HUES6 (cell line): ENCODE measurements at regions not wholly inside any gene's neighbourhood (a gene's known extent, or its start where the extent isn't known, plus 50 kb on each side); places are given as distances from the start of the nearest gene placed in this dataset.
"Not testable (repeated sequence)": the region's sequence is repeated elsewhere in the genome, so short reads cannot be mapped to it uniquely, and the experiment has no call there.

Experiments
- H3K27ac ChIP-seq: 2 replicates; pipeline ENCODE4 v1.7.0; 2013; ENCODE audit warnings: low read depth, mild to moderate bottlenecking, low read length, inconsistent platforms
- H3K27me3 ChIP-seq: 2 replicates; pipeline ENCODE4 v1.6.1; 2013; ENCODE audit warnings: low read length; ENCODE audit not compliant: control insufficient read depth, insufficient read depth
- H3K36me3 ChIP-seq: 2 replicates; pipeline ENCODE4 v1.6.1; 2013; ENCODE audit warnings: low read length; ENCODE audit not compliant: control insufficient read depth, insufficient read depth
- H3K4me1 ChIP-seq: 2 replicates; pipeline ENCODE4 v1.6.1; 2013; ENCODE audit warnings: low read length; ENCODE audit not compliant: control insufficient read depth, insufficient read depth
- H3K4me3 ChIP-seq: 2 replicates; pipeline ENCODE4 v1.5.1; 2013; ENCODE audit warnings: low read depth, low read length
- H3K9ac ChIP-seq: one replicate; pipeline ENCODE4 v1.6.1; 2013; ENCODE audit warnings: mild to moderate bottlenecking, low read length
- H3K9me3 ChIP-seq: 2 replicates; pipeline ENCODE4 v1.6.1; 2013; ENCODE audit warnings: low read depth, low read length; ENCODE audit not compliant: control insufficient read depth, insufficient read depth

DNA sequence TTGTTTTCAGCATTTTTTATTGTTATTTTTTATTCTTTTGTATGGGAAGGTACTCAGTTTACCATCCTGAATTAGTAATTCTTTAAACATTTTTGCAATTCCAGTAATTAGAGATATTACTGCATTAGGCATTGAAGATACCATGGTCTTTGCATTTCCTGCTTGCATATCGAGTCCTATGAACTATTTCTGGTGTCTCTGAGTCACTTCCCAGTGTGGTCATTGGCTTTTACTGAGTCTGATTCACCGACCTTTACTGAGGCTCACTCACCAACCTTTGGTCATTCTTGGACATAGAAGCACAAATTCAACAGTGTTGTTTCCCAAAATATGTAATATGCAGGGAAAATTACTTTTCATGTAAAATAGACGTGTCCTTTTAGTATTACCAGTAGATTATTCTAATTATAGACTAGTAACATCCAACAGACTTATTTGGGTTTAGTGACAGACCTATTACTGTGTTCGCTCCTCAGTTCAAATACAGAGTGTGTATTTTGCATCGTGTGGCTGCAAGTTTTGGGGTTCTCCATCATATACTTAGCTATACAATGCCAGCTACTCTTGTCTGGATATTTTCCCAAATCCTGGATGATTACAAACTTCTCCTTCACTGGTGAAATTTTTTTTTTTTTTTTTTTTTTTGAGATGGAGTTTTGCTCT is 180.7 kb upstream of the PRSS1 start:
- no peak overlapping the region for H3K27ac ChIP-seq
- no peak overlapping the region for H3K4me3 ChIP-seq
- H3K27me3 ChIP-seq = no peaks in the 10 kb centered on the region

DNA sequence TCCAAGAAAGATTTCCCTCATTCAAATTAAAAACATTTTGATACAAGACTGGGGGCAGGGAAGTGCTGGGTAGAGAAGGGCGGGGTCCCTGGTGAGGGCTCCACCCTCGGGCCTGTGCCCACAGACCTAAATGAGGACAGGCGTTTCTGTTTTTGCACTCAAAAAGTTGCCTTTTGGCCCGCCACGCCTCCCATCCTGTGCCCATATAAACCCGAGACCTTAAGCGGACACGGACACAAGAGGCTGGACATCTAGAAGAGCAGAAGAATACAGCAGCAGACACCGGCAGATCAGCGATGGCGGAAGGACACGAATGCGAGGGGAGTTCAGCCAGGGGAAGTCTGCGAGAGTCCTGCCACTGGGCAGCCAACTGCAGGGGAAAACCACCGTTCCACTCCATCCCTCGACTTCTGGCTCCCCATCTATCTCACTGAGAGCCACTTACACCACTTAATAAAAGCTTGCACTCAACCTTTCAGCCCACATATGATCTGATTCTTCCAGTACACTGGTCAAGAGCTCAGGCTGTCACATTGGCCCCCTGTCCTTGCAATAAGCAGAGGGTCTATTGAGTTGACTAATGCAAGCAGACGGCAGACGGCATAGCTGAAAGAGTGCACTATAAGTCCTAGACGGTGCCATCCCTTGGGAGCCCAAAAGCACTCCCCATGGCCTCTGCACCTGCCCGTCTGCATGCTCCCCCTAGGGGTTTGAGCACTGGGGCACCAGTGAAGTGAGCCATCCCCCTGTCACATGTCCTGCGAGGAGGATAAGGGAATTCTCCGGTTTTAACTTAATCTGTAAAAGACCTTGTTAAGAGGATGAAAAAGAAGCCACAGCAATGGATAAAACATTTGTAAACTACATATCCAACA is 181.8 kb upstream of the PRSS1 start:
- Histone ChIP-seq H3K4me3 (no peak overlapping the region), H3K4me1 (no peaks in the 10 kb centered on the region), H3K9ac (no peak overlapping the region), H3K36me3 (no peaks in the 10 kb centered on the region), H3K9me3 (no peaks in the 10 kb centered on the region), H3K27me3 (no peaks in the 10 kb centered on the region), H3K27ac (no peak overlapping the region)

More for the DNA sequence above, 180.7 kb upstream of the PRSS1 start:
- H3K36me3 ChIP-seq = no peaks in the 10 kb centered on the region
- no peak overlapping the region for H3K9ac ChIP-seq
- H3K9me3 ChIP-seq = no peaks in the 10 kb centered on the region
- no peaks in the 10 kb centered on the region for H3K4me1 ChIP-seq

DNA sequence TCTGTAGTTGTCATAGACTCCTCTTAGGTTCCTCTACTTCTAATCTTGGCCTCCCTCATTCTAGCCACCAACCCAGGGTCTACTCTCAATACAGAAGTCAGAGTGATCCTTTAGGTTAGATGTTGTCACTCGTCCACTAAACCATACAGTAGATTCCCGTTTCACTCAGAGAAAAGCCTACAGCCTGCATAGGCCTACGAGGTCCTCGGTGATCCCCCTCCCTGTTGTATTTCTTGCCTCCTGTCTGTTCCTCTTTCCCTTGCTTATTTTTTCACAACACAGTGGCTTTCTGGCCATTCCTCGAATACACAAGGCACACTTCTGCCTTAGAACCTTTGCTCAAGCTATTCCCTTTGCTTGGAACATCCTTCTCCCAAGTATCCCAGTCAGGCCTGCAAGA is 183.0 kb upstream of the PRSS1 start:
- no peak overlapping the region for H3K4me3 ChIP-seq
- no peaks in the 10 kb centered on the region for H3K36me3 ChIP-seq
- no peaks in the 10 kb centered on the region for H3K4me1 ChIP-seq
- H3K9me3 ChIP-seq = 0 out of 2 replicates have a peak, but pooled peaks cover 2% of the 10 kb centered on the region
- H3K9ac ChIP-seq = no peak overlapping the region
- no peak overlapping the region for H3K27ac ChIP-seq
- H3K27me3 ChIP-seq = no peaks in the 10 kb centered on the region

DNA sequence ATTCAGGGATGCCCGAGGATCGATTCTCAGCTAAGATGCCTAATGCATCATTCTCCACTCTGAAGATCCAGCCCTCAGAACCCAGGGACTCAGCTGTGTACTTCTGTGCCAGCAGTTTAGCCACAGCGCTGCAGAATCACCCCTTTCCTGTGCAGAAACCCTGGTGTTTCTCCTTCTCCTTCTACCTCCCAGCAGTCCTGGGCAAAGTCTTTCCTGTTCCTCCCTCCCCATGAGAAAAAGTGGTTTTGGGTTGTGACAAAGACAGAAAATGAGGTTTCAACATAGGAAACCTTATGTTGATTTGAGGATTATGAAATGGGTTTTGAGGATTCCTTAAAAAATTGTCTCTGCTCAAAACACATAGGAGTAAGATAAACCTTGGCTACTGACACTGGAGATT is 185.1 kb upstream of the PRSS1 start:
- not testable (repeated sequence) for H3K36me3 ChIP-seq, H3K9me3 ChIP-seq, H3K4me3 ChIP-seq, H3K4me1 ChIP-seq, H3K27ac ChIP-seq, H3K27me3 ChIP-seq, H3K9ac ChIP-seq

DNA sequence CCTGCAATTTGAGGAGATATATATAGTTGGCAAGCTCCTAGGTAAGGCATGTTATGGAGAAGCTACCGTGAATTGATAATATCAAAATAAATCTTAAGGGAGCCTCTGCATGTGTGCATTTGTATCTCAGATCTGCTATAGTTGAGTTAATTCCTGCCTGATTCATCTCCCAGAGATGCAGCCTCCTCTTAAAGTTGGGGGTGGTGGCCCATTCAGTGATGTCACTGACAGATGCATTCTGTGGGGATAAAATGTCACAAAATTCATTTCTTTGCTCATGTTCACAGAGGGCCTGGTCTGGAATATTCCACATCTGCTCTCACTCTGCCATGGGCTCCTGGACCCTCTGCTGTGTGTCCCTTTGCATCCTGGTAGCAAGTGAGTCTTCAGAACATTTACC is 185.8 kb upstream of the PRSS1 start:
- Histone ChIP-seq H3K4me1 (no peaks in the 10 kb centered on the region), H3K4me3 (no peak overlapping the region), H3K27me3 (no peaks in the 10 kb centered on the region), H3K36me3 (no peaks in the 10 kb centered on the region), H3K9ac (no peak overlapping the region), H3K9me3 (0 out of 2 replicates have a peak, but pooled peaks cover 2% of the 10 kb centered on the region), H3K27ac (no peak overlapping the region)

DNA sequence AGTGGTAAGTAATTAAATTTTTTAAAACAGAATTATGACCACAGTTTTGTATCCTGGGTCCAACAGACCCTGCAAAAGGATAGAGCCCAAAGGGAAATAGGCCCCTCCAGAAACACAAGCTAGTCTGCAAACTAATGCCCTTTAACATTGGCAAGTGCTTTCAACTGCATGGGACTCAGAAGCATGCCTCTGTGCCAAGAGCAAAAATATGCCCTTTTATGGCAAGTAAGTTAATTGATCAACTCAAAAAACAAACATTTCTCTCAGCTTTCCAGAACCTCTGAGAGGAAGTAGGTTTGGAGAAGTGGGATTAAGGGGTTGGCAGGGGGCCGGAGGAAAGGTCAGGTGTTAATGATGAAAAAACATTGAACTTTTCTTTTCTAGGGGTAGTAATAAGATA is 186.6 kb upstream of the PRSS1 start:
- no peak overlapping the region for H3K9ac ChIP-seq
- H3K27me3 ChIP-seq = no peaks in the 10 kb centered on the region
- H3K4me3 ChIP-seq = no peak overlapping the region
- H3K27ac ChIP-seq = no peak overlapping the region
- H3K4me1 ChIP-seq = no peaks in the 10 kb centered on the region
- no peaks in the 10 kb centered on the region for H3K36me3 ChIP-seq
- 0 out of 2 replicates have a peak, but pooled peaks cover 2% of the 10 kb centered on the region for H3K9me3 ChIP-seq

DNA sequence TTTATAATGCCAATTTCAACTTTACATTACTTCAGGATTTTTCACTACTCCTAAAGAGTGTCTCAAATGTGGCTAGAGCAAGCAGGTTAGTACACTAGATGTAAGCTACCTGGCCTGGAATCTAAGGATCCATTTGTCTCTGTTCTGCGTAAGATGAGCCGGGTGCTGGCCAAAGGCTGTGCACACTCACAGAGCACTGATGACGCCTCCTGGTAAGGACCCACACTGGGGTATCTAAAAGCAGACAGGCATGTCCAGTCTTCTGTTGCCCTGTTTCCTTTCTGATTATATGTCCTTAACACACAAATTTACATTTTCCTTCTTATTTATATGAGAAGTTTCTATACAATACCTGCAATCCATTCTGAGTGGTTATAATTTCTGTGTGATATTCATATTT is 187.9 kb upstream of the PRSS1 start:
- H3K36me3 ChIP-seq, H3K27ac ChIP-seq, H3K4me1 ChIP-seq, H3K9ac ChIP-seq, H3K4me3 ChIP-seq, H3K27me3 ChIP-seq, H3K9me3 ChIP-seq: not testable (repeated sequence)

DNA sequence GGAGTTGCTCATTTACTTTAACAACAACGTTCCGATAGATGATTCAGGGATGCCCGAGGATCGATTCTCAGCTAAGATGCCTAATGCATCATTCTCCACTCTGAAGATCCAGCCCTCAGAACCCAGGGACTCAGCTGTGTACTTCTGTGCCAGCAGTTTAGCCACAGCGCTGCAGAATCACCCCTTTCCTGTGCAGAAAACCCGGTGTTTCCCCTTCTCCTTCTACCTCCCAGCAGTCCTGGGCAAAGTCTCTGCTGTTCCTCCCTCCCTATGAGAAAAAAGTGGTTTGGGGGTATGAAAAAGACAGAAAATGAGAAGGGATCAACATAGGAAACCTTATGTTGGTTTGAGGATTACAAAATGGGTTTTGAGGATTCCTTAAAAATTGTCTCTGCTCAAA is 188.5 kb upstream of the PRSS1 start:
- H3K36me3 ChIP-seq, H3K27ac ChIP-seq, H3K4me3 ChIP-seq, H3K27me3 ChIP-seq, H3K9ac ChIP-seq, H3K9me3 ChIP-seq, H3K4me1 ChIP-seq: not testable (repeated sequence)

DNA sequence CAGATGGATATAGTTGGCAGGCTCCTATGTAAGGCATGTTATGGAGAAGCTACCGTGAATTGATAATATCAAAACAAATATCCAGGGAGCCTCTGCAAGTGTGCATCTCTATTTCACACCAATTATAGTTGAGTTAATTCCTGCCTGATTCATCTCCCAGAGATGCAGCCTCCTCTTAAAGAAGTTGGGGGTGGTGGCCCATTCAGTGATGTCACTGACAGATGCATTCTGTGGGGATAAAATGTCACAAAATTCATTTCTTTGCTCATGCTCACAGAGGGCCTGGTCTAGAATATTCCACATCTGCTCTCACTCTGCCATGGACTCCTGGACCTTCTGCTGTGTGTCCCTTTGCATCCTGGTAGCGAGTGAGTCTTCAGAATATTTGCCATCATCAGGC is 189.1 kb upstream of the PRSS1 start:
- Histone ChIP-seq H3K4me3 (no peak overlapping the region), H3K36me3 (no peaks in the 10 kb centered on the region), H3K4me1 (peaks cover 5% of the 10 kb centered on the region), H3K27me3 (no peaks in the 10 kb centered on the region), H3K9me3 (0 out of 2 replicates have a peak, but pooled peaks cover 2% of the 10 kb centered on the region), H3K9ac (no peak overlapping the region), H3K27ac (no peak overlapping the region)

DNA sequence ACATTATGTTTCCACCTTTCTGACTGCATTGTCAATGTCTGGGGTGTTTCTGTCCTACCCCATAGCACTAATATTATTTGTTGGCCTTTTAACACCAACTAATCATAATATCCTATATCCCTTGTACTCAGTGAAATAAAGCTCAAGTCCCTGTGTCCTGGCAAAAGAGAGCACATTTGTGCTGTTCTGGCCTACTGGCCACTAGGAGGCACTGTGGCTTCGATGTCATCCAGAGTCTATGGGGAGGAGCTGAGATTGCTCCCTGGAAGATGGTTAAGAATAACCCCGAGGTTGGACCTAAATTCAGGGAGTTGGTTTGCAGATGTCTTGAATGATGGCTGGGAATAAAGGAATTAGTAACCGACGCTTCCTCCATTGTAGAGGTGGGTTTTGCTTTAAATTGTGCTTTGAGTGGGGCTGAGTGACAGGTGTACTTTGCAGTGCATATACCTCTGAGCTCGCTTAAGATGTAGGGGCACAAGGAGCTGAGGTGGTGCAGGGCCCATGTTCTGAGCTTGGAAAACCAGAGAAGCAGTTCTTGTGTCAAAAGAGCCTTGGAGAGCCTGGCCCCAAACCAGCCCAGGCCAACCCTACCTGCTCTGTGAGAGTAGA is 191.2 kb upstream of the PRSS1 start:
- H3K4me1 ChIP-seq = peaks cover 5% of the 10 kb centered on the region
- H3K4me3 ChIP-seq = no peak overlapping the region
- no peaks in the 10 kb centered on the region for H3K36me3 ChIP-seq
- H3K9ac ChIP-seq = no peak overlapping the region
- no peak overlapping the region for H3K27ac ChIP-seq
- H3K27me3 ChIP-seq = no peaks in the 10 kb centered on the region
- H3K9me3 ChIP-seq = 0 out of 2 replicates have a peak, but pooled peaks cover 2% of the 10 kb centered on the region

DNA sequence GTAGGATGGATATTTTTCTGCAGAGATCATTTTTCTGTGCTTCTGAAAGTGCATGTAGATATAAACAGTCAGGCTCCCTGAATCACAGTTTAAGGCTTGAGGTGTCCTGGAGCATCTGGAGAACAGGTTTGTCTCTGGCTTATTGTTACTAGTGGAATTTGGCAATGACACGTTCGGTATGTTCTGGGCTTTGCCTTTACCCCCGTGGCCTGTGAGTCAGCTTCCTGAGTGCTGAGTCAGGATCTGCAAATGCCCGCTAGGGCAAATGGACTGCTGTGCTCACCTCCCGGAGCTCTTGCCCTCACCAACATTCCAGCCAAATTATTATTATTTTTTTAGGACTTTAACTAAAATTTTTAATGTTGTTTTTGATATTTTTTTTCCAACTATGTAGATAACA is 192.5 kb upstream of the PRSS1 start:
- Histone ChIP-seq H3K4me1 (peaks cover 5% of the 10 kb centered on the region), H3K36me3 (no peaks in the 10 kb centered on the region), H3K9ac (no peak overlapping the region), H3K9me3 (no peaks in the 10 kb centered on the region), H3K27me3 (no peaks in the 10 kb centered on the region), H3K4me3 (no peak overlapping the region), H3K27ac (peak overlapping the region; percentile 26; the same call in 1 of the 2 replicates)
